Endometrium (tissue), 2 donors: ENCODE measurements at regions not wholly inside any gene's neighbourhood (a gene's known extent, or its start where the extent isn't known, plus 50 kb on each side); places are given as distances from the start of the nearest gene placed in this dataset.

Experiments used
- FAIRE-seq: peaks from 2 replicates; lab custom pipeline; 2012; peaks lifted over from hg19 to GRCh38; lab: Jason Lieb, UNC
- donor health status: control.
- donor health status: control.

DNA sequence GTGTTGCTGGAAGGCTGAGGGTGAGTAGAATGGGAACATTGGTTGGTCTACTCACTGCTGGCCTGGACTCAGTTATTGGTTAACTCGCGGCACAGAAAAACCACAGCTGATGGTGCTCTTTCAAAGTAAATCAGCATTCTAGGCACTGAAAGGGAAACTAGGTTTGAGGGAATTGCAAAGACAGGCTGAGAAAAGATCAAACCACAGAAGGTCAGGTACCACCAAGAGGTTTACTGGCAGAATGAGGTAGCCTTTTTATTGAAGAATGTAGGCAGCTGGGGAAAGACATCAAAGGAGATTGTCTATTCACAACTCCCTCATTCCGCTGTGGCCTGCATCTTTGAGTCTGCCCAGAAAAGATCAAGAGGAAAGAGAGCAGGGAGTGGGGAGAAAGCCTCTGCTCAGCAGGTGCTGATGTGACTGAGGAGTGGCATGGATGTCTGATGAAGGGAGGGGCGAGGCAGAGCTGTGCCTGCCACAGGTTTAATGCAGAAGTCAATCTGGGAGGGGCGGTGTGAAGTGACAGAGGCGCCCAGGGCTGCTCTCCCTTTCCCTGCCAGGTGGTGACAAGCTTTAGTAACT, 255.5 kb downstream of the MAN2A1 start:
- no peak for FAIRE-seq

GRCh38 chr5:109945723-109946480, 256.2 kb downstream of the MAN2A1 start:
- no peak for FAIRE-seq

- no peak for FAIRE-seq
Measured at GRCh38 chr5:109946610-109947009, 256.9 kb downstream of the MAN2A1 start.

- no peak for FAIRE-seq
Measured at GRCh38 chr5:109947667-109948066, 257.9 kb downstream of the MAN2A1 start.

GRCh38 chr5:109950634-109951033, 260.9 kb downstream of the MAN2A1 start:
- FAIRE-seq = no peak

DNA sequence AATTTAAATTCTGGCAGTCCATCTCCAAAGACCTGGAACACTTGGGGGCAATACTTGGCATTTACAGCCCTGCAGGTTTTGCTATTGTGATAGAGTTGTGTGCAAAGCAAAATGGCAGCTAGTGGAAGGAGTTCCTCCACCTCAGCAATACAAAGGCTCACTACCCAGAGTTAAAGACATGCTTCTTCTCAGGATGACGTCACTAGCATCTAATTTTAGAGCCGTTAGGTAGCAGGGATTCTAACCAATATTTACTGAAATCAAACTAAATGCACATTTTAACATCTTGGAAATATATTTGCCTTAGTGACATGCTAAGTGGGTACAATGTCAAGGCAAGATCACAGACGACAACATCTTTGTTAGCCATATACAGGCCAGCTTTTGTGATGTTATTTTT, 261.6 kb downstream of the MAN2A1 start:
- no peak for FAIRE-seq

- FAIRE-seq = no peak
Measured at GRCh38 chr5:109951758-109952157, 262.0 kb downstream of the MAN2A1 start.

GRCh38 chr5:109953761-109954160, 264.0 kb downstream of the MAN2A1 start:
- FAIRE-seq = no peak

DNA sequence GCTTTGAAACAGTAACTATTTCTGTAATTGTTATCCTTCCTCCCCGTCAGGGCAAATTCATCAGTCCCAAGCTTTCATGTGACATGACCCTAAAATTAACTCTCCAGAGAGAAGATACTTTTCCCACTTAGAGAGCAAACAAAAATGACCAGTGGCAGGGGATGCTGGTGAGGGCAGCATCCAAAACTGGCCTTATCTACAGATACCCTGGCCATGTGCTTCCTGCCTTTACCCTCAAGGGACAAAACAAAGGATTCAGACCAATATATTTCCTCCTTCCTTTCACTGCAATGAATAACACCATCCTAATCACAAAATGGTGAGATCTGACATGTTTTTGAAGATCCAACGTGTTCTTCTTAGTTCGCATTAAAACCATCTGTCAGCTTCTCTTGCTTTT, 267.2 kb downstream of the MAN2A1 start:
- FAIRE-seq = no peak

DNA sequence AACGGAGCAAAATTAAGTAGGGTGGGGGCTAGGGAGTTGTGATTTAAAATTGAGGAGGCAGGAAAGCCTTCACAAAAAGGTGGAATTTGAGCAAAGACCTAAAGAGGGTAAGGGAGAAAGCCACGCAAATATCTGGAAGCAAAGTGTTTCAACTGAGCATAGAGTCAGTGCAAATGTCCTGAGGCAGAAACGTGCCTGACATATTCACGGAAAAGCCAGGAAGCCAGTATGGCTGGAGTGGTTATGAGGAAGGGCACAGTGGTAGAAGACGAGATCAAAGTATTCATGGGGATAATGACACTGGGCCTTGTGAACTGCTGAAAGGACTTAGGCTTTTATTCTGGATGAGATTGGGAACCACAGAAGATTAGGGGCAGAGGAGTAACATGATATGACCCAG, 268.4 kb downstream of the MAN2A1 start:
- FAIRE-seq = no peak

DNA sequence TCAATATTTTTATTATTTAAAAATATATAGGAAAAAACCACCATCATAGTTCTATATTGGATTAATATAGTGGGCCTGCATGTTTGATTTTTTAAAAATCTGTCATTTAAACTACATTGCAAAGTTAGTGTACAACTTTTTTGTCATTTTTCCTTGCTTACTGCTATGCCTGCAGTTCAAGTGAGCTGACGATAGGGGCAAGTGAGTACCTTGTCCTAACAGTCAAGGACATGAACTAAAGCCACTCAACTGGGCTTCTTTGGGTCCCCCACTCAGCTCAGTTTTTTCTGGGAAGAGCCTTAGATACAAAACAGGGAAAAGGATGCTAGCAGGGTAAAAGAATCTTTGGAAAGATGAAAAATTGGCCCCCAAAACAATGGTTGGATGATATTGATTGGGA, 269.9 kb downstream of the MAN2A1 start:
- no peak for FAIRE-seq

GRCh38 chr5:109961751-109962150, 272.0 kb downstream of the MAN2A1 start:
- FAIRE-seq = no peak

GRCh38 chr5:109962882-109963603, 273.3 kb downstream of the MAN2A1 start:
- no peak for FAIRE-seq

DNA sequence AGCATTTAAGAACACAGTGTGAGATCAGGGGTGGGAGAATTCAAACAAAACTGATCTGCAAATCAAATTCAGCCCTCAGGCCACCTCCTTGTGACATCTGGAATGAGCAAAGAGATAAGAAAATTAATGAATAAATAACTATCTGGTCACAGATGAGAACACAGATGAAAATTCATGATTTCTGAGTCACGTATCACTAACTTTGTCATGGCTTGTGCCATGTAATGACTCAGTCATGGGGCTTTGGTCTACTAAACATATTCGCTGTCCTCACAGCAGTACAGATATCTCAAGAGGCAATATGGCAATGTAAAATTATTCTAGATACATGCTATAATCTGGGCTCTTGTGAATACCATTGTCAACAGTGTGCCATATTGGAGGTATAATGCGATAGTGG, 274.4 kb downstream of the MAN2A1 start:
- FAIRE-seq = no peak

DNA sequence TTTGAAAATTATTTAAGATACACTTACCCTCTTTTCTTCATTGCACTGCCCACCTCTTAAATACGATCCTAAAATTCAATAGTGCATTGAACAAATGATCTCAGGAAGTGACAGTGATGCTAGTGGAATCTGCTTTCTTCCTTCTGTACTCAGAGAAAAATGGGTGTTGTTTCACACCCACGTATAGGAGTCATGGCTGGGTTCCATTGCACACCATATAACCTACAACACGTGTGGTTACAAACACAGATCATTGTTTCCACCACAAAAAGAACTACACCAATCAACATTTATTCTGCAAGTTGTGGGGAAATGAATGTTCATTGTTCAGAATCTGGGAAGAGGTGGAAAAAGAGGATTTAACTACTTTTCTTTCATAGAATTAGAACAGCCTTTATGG, 275.9 kb downstream of the MAN2A1 start:
- no peak for FAIRE-seq

DNA sequence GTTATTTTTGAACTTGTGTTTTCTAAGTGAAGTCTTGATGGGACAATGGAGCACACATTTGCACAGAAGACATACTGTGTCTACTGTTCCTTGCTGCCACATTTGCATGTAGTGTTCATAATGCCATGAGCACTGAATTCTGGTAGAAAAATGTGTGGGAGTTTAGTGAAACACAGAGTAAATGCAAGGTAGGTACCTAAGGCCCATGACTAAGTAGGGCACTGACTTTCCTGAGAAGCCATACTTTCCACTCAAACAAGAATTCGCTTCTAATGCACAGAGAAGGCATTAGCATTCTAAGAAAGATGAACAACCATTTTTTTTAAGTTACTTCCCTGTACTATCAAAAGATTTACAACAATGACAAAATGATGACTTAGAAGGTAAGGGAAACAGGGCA, 282.2 kb downstream of the MAN2A1 start:
- FAIRE-seq = no peak

DNA sequence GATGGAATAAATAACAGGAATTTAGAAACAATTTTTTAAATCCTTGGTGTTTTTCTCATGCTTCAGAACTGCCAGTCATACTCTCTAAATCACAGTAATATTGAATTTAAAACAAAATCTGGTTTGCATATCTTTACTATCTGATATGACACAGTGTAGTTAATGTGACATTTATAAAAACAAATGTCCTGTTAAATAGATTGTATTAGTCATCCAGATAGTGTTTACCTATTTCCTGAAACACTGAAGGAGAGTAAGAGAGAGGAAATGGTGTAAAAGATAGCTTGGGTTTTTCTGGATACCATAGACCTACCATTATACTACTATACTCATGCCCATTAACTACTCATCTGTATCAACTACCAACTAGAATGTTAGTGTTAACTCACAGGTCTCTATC, 292.3 kb downstream of the MAN2A1 start:
- FAIRE-seq = no peak

DNA sequence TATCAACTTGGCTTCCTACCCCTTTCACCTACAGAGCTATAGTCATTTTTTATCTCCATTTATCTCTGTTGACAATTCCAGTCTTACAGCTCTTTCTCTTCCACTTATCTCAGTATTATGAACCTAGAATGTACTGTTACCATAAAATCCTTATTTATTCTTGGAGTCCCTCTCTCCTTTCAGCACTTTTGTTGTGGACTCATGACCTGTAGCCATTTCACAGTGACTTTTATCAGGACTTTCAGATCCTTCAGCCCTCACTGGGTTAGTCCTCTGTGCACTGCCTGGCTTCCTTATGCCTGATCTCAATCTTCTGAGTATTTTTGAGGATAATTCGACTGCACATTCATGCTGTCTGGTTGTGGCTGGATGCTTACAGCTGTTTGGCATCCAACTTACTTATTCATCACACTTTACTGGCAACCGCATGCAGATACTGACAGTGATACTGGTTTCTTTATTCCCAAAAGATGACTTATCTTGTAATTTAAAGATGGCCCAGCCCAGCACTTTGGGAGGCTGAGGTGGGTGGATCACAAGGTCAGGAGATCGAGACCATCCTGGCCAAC, 293.3 kb downstream of the MAN2A1 start:
- FAIRE-seq = no peak

DNA sequence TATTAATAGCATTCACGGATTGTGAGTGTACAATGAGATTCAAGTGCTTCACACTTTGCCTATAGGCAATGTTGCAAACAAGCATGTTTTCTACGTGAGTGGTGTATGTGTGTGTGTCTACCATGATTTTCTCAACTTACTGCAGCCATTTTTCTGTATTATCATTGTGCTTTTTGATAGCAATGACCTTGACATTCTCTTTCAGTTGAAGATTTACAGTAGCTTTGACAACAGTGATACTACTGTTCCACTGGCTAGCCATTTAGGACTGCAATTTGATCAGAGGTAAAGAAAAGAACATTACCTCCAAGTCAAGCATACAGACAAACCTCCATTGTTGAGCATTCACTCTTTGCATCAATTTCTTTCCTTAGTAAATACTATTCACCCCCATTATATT, 297.0 kb downstream of the MAN2A1 start:
- no peak for FAIRE-seq

DNA sequence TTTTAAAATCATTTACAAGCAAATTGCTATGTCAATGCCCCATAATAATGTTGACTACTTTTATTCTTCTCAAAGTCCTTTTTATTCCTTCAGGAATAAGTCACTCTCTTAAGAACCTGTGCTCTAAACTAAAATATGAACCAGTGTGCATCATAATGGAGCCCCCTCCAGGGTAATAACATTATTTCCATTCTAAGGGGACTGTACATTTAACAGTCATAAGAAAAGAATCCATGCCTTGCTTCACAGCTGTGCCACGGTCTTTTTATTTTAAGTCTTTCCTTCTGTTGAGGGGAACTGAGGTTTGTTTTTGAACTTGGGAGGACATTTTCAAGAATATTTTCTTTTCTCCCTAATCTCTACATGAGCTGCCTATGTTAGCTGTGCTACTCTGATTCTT, 297.6 kb downstream of the MAN2A1 start:
- no peak for FAIRE-seq

DNA sequence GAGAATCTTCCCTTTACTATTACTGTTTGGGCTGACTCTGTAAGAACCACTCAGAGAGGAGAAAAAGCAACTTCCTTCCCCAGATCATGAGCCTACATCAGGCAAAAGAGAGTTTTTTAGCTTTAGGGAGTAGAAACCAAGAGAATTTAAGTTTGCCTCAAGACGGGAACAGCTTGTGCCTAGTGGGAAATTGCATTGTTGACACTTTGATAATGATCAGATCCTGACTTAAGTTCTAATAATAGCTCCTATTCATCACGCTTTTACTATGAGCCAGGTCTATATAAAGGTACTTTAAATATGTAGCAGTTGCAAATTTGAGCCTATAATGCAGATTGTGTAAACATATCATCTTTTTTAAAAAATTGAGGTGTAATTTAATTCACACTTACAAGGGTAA, 298.2 kb downstream of the MAN2A1 start:
- FAIRE-seq = peak; percentile 8

DNA sequence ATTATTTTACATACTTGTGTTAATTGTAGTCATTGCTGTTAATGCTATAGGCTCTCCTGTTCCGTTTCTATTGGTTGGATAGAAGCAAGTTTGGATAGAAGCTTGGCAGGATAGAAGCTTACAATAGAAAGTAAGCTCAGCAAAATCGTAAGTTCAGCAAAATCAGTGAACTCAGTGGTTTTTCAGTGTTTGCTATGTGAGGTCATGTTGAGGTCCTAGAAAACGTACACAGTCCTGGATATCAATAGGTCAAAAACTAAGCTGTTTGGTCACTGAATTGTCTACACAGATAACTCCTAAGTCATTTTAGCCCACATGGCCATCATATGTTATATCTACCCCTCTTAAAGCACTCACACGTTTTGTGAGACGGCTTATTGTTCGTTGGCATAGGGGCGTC, 299.4 kb downstream of the MAN2A1 start:
- no peak for FAIRE-seq
